Fibroblast of the aortic adventitia (primary cell): ENCODE measurements at regions not wholly inside any gene's neighbourhood (a gene's known extent, or its start where the extent isn't known, plus 50 kb on each side); places are given as distances from the start of the nearest gene placed in this dataset.

Source experiments
- DNase-seq: peaks from one replicate; pipeline ENCODE4 v3.0.0-alpha.2; 2010; ENCODE audit warnings: low read depth
- H3K4me3 ChIP-seq: 2 replicates; pipeline ENCODE4 v1.5.1; 2011; ENCODE audit warnings: low read depth, mild to moderate bottlenecking, control low read depth, low read length, moderate library complexity
- TF ChIP-seq, protein P1 (sequence below): IDR thresholded peaks from 2 replicates; pipeline ENCODE4 v1.5.1; 2011; ENCODE audit warnings: mild to moderate bottlenecking, low read length, control low read depth, inconsistent platforms; ENCODE audit not compliant: insufficient read depth

DNA sequence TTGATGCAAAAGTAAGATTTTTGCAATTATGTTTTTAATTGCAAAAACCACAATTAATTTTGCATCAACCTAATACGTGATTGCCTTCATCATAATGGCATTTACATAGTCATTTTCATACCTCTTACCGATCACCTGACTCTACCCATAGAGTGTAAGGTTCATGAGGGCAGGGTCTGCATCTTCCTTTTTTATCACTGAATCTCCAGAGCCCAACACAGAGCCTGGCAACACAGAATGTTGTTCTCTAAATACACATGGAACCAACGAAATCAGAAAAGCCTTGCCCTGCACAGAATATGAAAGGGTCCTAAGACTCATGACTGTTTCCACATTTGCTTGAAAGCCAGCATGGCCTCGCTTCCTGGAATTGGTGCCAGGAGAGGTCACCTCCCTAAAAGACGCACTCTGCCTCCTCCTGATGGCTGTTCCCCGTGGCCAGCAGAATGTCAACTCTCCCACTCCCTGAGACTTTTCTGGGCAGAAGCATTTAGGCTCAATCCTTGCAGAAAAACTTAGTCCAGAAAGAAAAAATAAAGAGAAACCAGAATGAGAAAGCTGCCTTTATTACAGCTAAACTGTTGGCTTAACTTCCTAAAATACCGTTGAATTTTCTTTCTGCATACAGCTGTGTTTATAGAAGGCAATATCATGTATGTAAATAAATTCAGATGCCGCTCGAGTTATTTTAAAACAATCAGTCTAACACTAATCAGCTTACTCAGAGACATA is 327.8 kb upstream of the MAF start:
- no peak for DNase-seq
- TF ChIP-seq, protein P1, sequence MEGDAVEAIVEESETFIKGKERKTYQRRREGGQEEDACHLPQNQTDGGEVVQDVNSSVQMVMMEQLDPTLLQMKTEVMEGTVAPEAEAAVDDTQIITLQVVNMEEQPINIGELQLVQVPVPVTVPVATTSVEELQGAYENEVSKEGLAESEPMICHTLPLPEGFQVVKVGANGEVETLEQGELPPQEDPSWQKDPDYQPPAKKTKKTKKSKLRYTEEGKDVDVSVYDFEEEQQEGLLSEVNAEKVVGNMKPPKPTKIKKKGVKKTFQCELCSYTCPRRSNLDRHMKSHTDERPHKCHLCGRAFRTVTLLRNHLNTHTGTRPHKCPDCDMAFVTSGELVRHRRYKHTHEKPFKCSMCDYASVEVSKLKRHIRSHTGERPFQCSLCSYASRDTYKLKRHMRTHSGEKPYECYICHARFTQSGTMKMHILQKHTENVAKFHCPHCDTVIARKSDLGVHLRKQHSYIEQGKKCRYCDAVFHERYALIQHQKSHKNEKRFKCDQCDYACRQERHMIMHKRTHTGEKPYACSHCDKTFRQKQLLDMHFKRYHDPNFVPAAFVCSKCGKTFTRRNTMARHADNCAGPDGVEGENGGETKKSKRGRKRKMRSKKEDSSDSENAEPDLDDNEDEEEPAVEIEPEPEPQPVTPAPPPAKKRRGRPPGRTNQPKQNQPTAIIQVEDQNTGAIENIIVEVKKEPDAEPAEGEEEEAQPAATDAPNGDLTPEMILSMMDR: no peak
- H3K4me3 ChIP-seq: no peak overlapping the region

DNA sequence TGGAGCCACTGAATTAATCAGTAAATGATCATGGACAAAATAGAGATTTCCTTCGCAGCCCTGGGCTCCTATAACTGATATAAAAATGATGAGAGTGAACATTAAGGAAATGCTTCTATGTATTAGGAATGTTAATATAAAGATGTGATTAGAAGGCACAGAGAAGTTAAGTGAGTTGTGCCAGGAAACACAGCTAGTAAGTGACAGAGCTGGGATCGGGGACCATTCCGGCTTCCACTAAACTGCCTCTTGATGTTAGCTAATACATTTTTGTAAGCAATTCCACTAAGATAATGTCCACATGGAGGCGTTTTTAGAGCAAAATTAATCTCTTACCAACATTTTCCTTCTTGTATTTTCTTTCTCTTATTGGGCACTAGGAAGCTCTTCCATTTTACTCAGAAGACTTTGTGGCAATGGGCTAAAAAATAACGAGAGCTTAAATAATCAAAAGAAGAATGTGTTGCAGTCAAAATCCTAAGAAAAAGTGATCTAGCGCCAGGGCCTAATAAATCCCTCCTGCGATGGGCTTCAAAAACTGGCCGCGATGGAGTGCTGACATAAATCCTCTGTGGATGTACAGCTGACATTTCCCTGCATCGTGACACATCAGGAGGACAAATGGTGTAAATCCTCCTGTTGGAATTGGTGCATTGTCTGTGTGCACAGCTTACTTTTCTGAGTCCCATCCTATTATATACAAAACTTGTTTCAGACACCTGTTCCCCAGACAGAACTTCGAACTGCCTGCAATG is 326.1 kb upstream of the MAF start:
- DNase-seq: no peak
- TF ChIP-seq, protein P1: no peak
- H3K4me3 ChIP-seq: no peak overlapping the region

DNA sequence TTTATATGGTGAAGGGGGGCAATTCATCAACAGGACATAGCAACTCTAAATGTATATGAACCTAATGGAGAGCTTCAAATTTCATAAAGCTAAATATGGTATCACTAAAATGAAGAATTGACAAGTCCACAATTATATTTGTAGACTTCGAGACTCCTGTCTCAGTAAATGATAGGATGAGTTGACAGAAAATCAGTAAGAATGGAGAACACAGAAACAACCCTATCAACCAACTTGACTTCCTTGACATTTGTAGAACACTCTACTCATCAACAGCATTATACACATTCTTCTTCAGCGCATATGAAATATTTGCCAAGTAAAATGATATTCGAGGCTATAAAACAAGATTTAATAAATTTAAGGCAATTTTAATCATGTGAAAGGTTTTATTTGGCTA is 322.9 kb upstream of the MAF start:
- TF ChIP-seq, protein P1: no peak
- H3K4me3 ChIP-seq: no peak overlapping the region
- DNase-seq: no peak

DNA sequence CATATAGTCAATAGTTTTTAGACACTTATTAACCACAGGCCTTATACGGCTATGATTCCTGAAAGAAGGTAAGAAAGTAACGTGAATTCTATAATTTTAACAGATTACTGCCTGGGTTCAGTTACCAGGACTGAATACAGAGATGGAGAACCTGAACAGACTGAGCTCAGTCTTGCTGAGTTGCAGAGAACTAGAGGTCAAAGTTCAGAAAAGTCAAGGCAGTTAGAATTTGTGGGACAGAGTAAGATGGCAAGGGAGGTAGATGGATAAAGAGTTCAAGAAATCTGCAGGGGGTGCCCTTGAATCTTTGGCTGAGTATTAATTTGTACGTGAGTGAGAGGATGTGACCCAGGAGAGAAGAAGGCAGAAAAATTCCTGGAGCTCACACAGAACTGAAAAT is 320.1 kb upstream of the MAF start:
- TF ChIP-seq, protein P1: no peak
- no peak for DNase-seq
- H3K4me3 ChIP-seq: no peak overlapping the region

GRCh38 chr16:79918916-79919315 is 318.4 kb upstream of the MAF start:
- DNase-seq: no peak
- TF ChIP-seq, protein P1: no peak
- H3K4me3 ChIP-seq: no peak overlapping the region

DNA sequence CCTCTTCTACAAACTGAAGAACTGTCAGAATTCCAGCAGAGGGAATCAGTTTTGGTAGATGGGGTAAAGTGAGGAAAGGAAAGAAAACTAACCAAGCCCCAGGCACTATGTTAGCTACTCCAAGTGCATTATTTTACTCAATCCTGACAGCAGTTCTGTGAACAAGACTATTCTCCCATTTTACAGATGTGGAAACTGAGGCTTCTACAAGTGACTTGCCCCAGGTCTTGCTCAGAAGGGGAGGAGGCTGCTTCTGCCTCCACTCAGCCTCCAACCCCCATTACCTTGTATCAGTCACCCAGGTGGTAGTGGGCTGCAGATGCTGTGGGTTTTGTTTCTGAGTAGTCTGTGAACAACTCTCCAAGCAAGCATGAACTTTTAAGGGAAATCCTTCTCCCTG is 315.2 kb upstream of the MAF start:
- TF ChIP-seq, protein P1: no peak
- no peak overlapping the region for H3K4me3 ChIP-seq
- no peak for DNase-seq
